ENCODE measurements at regions not wholly inside any gene's neighbourhood (a gene's known extent, or its start where the extent isn't known, plus 50 kb on each side); places are given as distances from the start of the nearest gene placed in this dataset.

DNA sequence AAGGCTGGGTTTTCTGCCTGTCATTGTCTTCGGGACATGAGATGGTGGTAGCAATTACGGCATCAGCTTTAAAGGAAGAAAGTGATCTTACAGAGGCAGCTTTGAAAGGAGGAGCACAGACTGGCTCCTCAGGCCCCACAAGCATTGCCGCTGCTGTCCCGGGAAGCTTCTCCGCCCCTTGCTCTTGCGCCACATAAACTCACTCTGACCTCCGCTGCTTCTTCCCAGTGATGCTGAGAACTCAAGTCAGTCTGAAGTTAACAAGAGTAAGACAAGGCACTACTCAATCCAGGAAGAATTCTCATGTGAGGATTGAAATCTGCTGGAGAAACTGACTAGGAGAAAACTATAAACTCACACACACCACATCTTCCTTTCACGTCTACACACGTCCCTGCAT is 112.4 kb upstream of the RIOK3 start:
- ChIA-PET CTCF (interaction anchor here (1.4 kb wide), 1 partner anchor 209 kb away, joined by 3 read pairs; no protein-coding TSS in a partner anchor), POLR2A (no interaction called here)
- TF ChIP-seq, protein P1, sequence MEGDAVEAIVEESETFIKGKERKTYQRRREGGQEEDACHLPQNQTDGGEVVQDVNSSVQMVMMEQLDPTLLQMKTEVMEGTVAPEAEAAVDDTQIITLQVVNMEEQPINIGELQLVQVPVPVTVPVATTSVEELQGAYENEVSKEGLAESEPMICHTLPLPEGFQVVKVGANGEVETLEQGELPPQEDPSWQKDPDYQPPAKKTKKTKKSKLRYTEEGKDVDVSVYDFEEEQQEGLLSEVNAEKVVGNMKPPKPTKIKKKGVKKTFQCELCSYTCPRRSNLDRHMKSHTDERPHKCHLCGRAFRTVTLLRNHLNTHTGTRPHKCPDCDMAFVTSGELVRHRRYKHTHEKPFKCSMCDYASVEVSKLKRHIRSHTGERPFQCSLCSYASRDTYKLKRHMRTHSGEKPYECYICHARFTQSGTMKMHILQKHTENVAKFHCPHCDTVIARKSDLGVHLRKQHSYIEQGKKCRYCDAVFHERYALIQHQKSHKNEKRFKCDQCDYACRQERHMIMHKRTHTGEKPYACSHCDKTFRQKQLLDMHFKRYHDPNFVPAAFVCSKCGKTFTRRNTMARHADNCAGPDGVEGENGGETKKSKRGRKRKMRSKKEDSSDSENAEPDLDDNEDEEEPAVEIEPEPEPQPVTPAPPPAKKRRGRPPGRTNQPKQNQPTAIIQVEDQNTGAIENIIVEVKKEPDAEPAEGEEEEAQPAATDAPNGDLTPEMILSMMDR (IDR thresholded peaks at IDR 0.05; ENCODE audit: insufficient read depth, low read length, missing control alignments): no peak
- no peak overlapping the region for H3K4me3 ChIP-seq (ENCODE audit: low read depth, low read length)
- DNase-seq (ENCODE audit: low read depth, low spot score): no peak

DNA sequence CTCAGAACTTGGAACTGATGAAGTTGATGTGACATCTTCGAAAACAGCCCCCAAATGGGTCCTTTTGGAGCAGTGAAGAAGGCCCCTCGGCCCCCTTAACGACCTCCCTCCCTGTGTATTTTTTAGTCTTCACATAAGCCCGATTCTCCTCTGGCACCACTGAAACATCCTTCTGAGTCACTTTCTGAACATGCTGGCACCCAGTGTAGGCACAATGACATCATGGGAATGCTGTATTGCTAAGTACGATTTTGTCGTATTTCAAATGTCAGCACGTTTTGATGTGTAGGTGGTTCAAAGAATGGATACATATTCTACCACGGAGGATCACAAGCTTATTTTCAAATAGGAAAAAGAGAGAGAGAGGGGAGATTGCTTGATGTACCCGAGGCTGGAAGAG is 111.7 kb upstream of the RIOK3 start:
- CTCF ChIA-PET: interaction anchor here (1.1 to 1.4 kb wide), 2 partner anchors 38 to 210 kb away, joined by 3 read pairs; no protein-coding TSS in a partner anchor
- TF ChIP-seq, protein P1 (IDR thresholded peaks at IDR 0.05; ENCODE audit: insufficient read depth, low read length, missing control alignments): no peak
- DNase-seq (ENCODE audit: low read depth, low spot score): no peak
- H3K4me3 ChIP-seq (ENCODE audit: low read depth, low read length): no peak overlapping the region
- POLR2A ChIA-PET: no interaction called here

DNA sequence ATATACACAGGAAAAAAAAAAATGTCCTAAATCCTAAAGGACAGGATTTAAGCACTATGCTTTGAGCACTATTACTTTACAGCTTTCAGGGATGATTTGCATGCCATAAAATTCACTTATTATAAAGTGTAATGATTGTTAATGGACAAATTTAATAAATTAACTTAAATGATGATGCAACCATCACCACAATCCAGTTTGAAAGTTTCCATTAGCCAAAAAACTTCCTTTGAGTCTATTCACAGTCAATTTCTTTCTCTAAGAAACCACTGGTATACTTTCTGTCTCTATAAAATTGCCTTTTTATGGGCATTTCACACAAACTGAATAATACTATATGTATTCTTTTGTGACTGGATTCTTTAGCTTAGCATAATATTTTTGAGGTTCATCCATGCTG is 111.1 kb upstream of the RIOK3 start:
- DNase-seq (ENCODE audit: low read depth, low spot score): no peak
- H3K4me3 ChIP-seq (ENCODE audit: low read depth, low read length): no peak overlapping the region
- POLR2A ChIA-PET: no interaction called here
- TF ChIP-seq, protein P1 (IDR thresholded peaks at IDR 0.05; ENCODE audit: insufficient read depth, low read length, missing control alignments): no peak
- CTCF ChIA-PET: interaction anchor here (1.1 to 1.4 kb wide), 2 partner anchors 37 to 210 kb away, joined by 3 read pairs; no protein-coding TSS in a partner anchor

DNA sequence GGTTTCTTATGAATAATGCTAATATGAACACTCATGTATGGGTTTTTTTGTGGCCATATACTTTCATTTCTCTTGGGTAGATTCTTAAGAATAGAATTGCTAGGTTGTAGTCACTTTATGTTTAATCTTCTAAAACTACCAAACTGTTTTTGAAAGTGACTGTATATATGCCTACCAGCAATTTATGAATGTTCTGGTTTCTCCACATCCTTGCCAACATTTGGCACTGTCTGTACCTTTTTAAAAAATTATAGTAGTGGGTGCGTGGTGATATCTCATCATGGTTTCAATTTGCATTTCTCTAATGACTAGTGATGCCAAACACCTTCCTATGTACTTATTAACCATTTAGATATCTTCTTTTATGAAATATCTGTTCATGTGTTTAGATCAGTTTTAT is 110.6 kb upstream of the RIOK3 start:
- DNase-seq (ENCODE audit: low read depth, low spot score): no peak
- CTCF ChIA-PET: interaction anchor here (1.1 kb wide), 1 partner anchor 37 kb away, joined by 3 read pairs; no protein-coding TSS in a partner anchor
- TF ChIP-seq, protein P1 (IDR thresholded peaks at IDR 0.05; ENCODE audit: insufficient read depth, low read length, missing control alignments): no peak
- H3K4me3 ChIP-seq (ENCODE audit: low read depth, low read length): no peak overlapping the region
- POLR2A ChIA-PET: no interaction called here

DNA sequence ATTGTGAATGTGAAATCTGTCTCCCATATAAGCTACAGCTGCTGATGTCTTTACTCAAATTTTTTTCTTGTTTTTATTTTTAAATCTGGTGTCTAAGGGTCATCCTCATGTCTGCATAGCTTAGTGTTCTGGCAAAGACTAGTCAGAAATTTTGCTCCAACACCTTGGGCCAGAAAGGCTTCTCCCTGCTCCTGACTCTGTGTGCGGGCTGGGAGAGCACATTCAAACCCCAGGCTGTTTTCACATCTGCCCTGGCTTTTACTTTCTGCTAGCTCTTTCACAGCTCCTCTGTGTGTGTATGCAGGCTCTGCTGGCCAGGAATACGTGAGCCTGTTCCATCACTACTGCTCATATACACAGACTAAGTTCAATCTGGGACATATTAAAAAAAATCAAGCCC is 102.9 kb upstream of the RIOK3 start:
- no peak overlapping the region for H3K4me3 ChIP-seq (ENCODE audit: low read depth, low read length)
- POLR2A ChIA-PET: no interaction called here
- TF ChIP-seq, protein P1 (IDR thresholded peaks at IDR 0.05; ENCODE audit: insufficient read depth, low read length, missing control alignments): no peak
- DNase-seq (ENCODE audit: low read depth, low spot score): no peak
- CTCF ChIA-PET: interaction anchor here (1.0 to 1.8 kb wide), 3 partner anchors 8 to 61 kb away, joined by 3 to 5 read pairs (median 5); no protein-coding TSS in a partner anchor

DNA sequence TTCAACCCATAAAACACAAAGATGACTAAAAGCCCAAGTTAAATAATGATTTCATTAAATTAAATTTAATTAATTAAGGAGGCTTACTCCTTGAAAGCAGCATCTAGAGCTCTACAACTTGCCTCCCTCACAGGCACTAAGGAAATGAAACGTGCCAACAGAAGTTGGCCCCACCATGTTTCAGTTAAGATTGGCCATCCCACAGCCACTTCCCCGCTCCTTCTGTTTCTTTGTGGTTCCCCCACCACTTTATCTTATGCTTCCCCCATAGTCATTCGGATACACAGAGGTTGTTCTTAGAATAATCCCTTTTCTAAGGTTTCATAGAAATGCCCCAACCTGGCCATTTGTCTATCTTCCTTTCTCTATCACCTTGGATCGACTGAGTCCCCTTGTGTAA is 101.6 kb upstream of the RIOK3 start:
- ChIA-PET POLR2A (no interaction called here), CTCF (interaction anchor here (0.8 to 1.8 kb wide), 3 partner anchors 27 to 220 kb away, joined by 3 to 5 read pairs (median 3); no protein-coding TSS in a partner anchor)
- DNase-seq (ENCODE audit: low read depth, low spot score): no peak
- no peak overlapping the region for H3K4me3 ChIP-seq (ENCODE audit: low read depth, low read length)
- TF ChIP-seq, protein P1 (IDR thresholded peaks at IDR 0.05; ENCODE audit: insufficient read depth, low read length, missing control alignments): no peak
